Glutamatergic neuron (in vitro differentiated cells): ENCODE measurements at regions not wholly inside any gene's neighbourhood (a gene's known extent, or its start where the extent isn't known, plus 50 kb on each side); places are given as distances from the start of the nearest gene placed in this dataset.

Experiments used
- DNase-seq: peaks from one replicate; pipeline ENCODE4 v3.0.0; 2022
- H3K27ac Mint-ChIP-seq: one replicate; pipeline ENCODE4 v1.8.0; 2020; ENCODE audit warnings: mild to moderate bottlenecking, mixed read lengths, inconsistent platforms; ENCODE audit not compliant: unreplicated experiment
- H3K27me3 Mint-ChIP-seq: one replicate; pipeline ENCODE4 v1.8.0; 2020; ENCODE audit warnings: mild to moderate bottlenecking, moderate library complexity, mixed read lengths, inconsistent platforms; ENCODE audit not compliant: unreplicated experiment
- H3K36me3 Mint-ChIP-seq: one replicate; pipeline ENCODE4 v1.8.0; 2020; ENCODE audit warnings: mild to moderate bottlenecking, mixed read lengths, inconsistent platforms; ENCODE audit not compliant: unreplicated experiment
- H3K4me1 Mint-ChIP-seq: one replicate; pipeline ENCODE4 v1.8.0; 2020; ENCODE audit warnings: mild to moderate bottlenecking, low read depth, mixed read lengths, inconsistent platforms; ENCODE audit not compliant: unreplicated experiment
- H3K4me3 Mint-ChIP-seq: one replicate; pipeline ENCODE4 v1.8.0; 2020; ENCODE audit warnings: mild to moderate bottlenecking, mixed read lengths, inconsistent platforms; ENCODE audit not compliant: unreplicated experiment
- H3K9me3 Mint-ChIP-seq: one replicate; pipeline ENCODE4 v1.8.0; 2020; ENCODE audit warnings: mild to moderate bottlenecking, moderate library complexity, mixed read lengths, inconsistent platforms; ENCODE audit not compliant: unreplicated experiment
- TF ChIP-seq, protein P1 (sequence below): fragments of 200-600 bp; sonication (generic); IDR thresholded peaks from one replicate; pipeline ENCODE4 v1.5.0; 2021; ENCODE audit not compliant: partially characterized antibody, unreplicated experiment

DNA sequence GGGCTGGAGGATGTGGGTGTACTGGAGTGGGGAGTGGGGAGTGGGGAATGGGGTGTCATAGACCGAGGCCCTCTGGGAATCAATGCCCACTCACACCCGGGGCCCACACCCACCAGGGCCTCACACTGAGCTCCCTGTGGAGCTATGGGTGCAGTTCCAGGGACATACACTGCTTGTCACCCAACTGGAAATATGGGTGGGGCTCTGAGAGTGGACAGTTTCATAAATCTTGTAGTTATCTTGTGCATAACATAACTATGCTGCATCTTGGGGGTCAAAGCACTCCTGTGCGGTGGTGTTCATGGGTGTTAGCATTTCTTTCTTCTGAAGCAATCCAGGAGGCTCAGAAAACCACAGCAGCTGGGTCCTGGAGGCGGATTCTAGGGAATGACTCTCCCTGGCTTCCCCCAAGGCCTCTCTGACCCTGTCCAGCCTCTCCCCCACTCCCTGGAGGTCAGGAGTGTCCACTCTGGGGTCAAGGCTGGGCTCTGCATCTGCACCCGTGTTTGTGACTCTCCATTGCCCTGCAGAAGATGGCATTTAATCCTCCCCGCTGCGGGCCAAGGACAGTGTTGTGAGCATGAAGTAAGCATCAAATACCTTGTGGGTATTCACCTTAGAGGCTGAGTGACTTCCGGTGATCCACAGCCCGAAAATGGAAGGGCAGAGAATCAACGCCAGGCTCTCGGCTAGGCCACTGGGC lies 172.5 kb downstream of the CTTN start:
- Mint-ChIP-seq H3K4me3 (no peak overlapping the region), H3K36me3 (no peaks in the 10 kb centered on the region), H3K4me1 (peaks cover 7% of the 10 kb centered on the region), H3K9me3 (peaks cover 2% of the 10 kb centered on the region), H3K27me3 (peaks cover 5% of the 10 kb centered on the region), H3K27ac (no peak overlapping the region)
- DNase-seq = peak; percentile 0
- TF ChIP-seq, protein P1, sequence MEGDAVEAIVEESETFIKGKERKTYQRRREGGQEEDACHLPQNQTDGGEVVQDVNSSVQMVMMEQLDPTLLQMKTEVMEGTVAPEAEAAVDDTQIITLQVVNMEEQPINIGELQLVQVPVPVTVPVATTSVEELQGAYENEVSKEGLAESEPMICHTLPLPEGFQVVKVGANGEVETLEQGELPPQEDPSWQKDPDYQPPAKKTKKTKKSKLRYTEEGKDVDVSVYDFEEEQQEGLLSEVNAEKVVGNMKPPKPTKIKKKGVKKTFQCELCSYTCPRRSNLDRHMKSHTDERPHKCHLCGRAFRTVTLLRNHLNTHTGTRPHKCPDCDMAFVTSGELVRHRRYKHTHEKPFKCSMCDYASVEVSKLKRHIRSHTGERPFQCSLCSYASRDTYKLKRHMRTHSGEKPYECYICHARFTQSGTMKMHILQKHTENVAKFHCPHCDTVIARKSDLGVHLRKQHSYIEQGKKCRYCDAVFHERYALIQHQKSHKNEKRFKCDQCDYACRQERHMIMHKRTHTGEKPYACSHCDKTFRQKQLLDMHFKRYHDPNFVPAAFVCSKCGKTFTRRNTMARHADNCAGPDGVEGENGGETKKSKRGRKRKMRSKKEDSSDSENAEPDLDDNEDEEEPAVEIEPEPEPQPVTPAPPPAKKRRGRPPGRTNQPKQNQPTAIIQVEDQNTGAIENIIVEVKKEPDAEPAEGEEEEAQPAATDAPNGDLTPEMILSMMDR = no peak

DNA sequence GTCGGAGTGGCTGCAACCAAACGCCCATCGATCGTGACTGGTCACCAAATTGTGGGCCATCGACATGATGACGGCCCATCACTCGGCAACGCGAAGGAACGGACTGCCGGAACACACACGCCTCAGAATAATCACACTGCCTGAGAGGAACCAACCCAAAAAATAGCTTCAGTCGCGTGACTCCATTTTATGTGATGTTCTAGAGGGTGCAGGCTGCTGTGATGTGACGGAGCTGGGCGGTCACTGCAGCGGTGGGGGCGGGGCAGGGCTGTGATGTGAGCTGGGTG lies 174.6 kb downstream of the CTTN start:
- Mint-ChIP-seq H3K27me3 (peaks cover 2% of the 10 kb centered on the region), H3K4me3 (no peak overlapping the region), H3K9me3 (peaks cover 2% of the 10 kb centered on the region), H3K27ac (no peak overlapping the region), H3K36me3 (no peaks in the 10 kb centered on the region), H3K4me1 (peaks cover 4% of the 10 kb centered on the region)
- TF ChIP-seq, protein P1 = no peak
- peak; percentile 8 for DNase-seq

DNA sequence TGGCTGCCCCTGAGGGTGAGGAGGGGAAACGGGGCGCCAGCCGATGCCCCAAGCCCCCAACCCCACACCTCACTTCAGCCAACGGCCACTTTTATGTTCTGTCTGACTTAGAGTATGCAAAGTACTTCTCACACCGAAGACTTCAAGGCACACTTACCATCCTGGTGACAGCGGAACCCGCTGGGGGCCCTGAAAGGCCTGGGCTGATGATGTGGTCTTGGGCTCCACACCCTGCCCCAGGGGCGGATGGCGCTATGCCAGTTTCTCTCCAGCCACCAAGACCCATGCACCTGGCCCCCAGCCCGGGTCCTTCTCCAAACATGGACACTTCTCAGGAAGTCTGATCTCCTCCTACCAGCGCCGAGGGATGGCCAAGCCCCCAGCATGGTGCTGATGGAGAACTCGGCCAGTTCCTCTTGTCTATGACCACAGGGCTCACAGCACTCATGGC lies 175.4 kb downstream of the CTTN start:
- DNase-seq = peak; percentile 10
- TF ChIP-seq, protein P1 = no peak
- Mint-ChIP-seq H3K4me3 (no peak overlapping the region), H3K4me1 (peaks cover 4% of the 10 kb centered on the region), H3K27me3 (peaks cover 2% of the 10 kb centered on the region), H3K9me3 (peaks cover 2% of the 10 kb centered on the region), H3K36me3 (no peaks in the 10 kb centered on the region), H3K27ac (no peak overlapping the region)

DNA sequence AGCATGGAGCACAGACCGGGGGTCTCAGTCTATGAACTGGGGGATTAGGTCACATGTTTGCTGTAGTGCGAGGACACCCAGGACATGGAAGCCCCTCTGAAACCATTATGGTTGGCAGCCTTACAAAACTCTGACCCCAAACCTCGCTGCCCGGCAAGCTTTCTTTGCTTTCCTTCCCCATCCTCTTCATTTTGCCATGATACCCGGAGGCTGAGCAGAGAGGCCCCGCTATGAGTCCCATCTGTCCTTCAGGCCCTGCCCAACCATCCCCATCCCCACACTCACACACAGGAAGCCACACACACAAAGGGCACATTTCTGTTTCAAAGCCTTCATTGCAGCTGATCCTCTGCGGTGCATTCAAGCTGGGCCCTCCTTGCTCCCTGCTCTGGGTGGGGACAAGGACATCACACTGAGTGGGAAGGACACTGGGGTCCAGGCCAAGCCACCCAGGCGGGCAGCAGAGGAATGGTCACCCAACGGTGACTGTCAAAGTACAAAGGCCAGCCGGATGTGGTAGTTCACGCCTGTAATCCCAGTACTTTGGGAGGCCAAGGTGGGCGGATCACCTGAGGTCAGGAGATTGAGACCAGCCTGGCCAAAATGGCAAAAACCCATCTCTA lies 176.5 kb downstream of the CTTN start:
- Mint-ChIP-seq H3K9me3 (no peaks in the 10 kb centered on the region), H3K27me3 (peaks cover 4% of the 10 kb centered on the region), H3K27ac (no peak overlapping the region), H3K36me3 (no peaks in the 10 kb centered on the region), H3K4me1 (peaks cover 3% of the 10 kb centered on the region), H3K4me3 (no peak overlapping the region)
- TF ChIP-seq, protein P1 = no peak
- no peak for DNase-seq

DNA sequence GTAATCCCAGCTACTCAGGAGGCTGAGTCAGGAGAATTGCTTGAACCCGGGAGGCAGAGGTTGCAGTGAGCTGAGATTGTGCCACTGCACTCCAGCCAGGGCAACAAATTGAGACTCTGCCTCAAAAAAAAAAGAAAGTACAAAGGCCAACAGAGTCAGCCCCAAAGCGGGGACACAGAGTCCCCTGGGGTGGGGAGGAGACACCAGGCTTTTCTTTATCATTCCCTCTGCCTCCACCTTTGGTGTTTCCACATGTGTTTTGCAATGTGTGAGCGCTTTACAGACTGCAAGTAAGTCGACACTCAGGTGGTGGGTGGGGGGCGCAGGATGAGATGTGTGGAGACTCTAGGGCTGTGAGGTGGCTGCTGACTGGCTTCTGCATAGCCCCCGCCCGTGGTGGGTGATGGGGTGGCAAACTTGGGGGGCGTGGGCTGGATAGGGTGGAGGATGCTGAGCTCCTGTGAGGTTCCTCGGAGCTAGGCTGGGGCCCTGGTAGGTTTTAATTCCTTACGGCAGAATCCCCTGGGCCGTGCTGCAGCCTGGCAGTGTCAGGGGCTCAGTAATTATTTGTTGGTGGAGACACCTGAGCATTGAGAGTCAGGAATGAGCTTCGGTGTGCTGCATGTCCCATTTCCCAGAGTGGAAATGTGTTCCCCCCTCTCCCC lies 177.2 kb downstream of the CTTN start:
- Mint-ChIP-seq H3K4me3 (no peak overlapping the region), H3K27ac (no peak overlapping the region), H3K36me3 (no peaks in the 10 kb centered on the region), H3K4me1 (peaks cover 3% of the 10 kb centered on the region), H3K9me3 (no peaks in the 10 kb centered on the region), H3K27me3 (peaks cover 4% of the 10 kb centered on the region)
- DNase-seq = no peak
- TF ChIP-seq, protein P1 = no peak
